ENCODE measurements at regions not wholly inside any gene's neighbourhood (a gene's known extent, or its start where the extent isn't known, plus 50 kb on each side); places are given as distances from the start of the nearest gene placed in this dataset.

DNA sequence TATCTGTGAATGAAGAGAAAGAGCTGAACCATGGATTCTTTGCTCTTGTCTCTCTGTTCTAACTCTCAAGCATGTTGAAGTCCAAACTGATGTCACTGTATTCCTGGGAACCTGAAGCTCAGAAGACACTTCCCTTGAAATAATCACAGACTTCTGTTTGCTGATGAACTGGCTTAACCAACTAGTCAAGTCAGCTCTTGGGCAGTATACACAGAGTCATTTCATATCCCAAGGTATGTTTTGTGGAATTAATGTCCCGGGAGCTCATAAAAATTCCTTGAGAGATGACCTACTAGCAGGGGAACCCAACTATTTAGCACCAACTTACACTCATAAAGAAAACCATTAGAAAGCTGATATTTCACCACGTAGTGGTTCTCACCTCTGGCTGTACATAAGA is 156.6 kb downstream of the NR4A2 start:
- Histone ChIP-seq H2BK20ac (ENCODE audit: low read length) (no peak overlapping the region), H3K4me2 (ENCODE audit: insufficient read depth in 1 of 2, low read depth in 2 of 2, low read length in 2 of 2) (no peak overlapping the region), H3K27ac (ENCODE audit: low read depth, low read length) (no peak overlapping the region), H2BK120ac (replicated peaks; ENCODE audit: low read depth, low read length) (no peak overlapping the region), H4K5ac (ENCODE audit: insufficient read length, low read depth, low read length) (no peak overlapping the region), H2BK5ac (ENCODE audit: low read depth, low read length) (no peak overlapping the region), H3K23me2 (ENCODE audit: low read depth, low read length) (no peaks in the 10 kb centered on the region), H3K4me3 (ENCODE audit: extremely low read depth in 1 of 4, insufficient read depth in 2 of 4, low read depth in 3 of 4, low read length in 4 of 4) (no peak overlapping the region), H2AFZ (ENCODE audit: low read length) (no peak overlapping the region), H3K18ac (ENCODE audit: extremely low read depth, low read length) (no peak overlapping the region), H2BK15ac (ENCODE audit: low read length) (no peak overlapping the region), H3K79me1 (ENCODE audit: low read depth, low read length) (no peaks in the 10 kb centered on the region; the same call in 1 of the 2 replicates), H3K4me1 (replicated peaks in 1 of 4; ENCODE audit: control insufficient read depth in 3 of 4, insufficient read depth in 4 of 4, low read length in 3 of 4) (no peaks in the 10 kb centered on the region), H3K4ac (replicated peaks; ENCODE audit: insufficient read length, low read depth, low read length) (no peak overlapping the region), H3K9ac (replicated peaks in 1 of 4; ENCODE audit: extremely low read depth in 1 of 4, low read depth in 3 of 4, low read length in 3 of 4) (no peak overlapping the region), H3K14ac (ENCODE audit: insufficient read length) (no peak overlapping the region), H4K8ac (ENCODE audit: extremely low read depth, insufficient read depth, low read length) (no peak overlapping the region), H3K23ac (ENCODE audit: insufficient read length) (no peak overlapping the region), H2AK5ac (ENCODE audit: low read depth, low read length) (no peak overlapping the region), H3K56ac (replicated peaks; ENCODE audit: insufficient read length, low read depth, low read length) (no peak overlapping the region), H4K20me1 (replicated peaks in 1 of 2; ENCODE audit: control insufficient read depth in 1 of 2, insufficient read depth in 2 of 2, low read length in 2 of 2) (no peaks in the 10 kb centered on the region), H3K79me2 (ENCODE audit: control insufficient read depth in 1 of 2, insufficient read depth in 2 of 2, low read length in 2 of 2) (no peaks in the 10 kb centered on the region), H3K9me3 (ENCODE audit: insufficient read depth in 2 of 2, low read depth in 1 of 2, low read length in 1 of 2) (no peaks in the 10 kb centered on the region), H3K27me3 (replicated peaks in 1 of 4; ENCODE audit: control insufficient read depth in 3 of 4, extremely low read depth in 1 of 4, insufficient read depth in 3 of 4, low read length in 3 of 4) (no peaks in the 10 kb centered on the region), H2BK12ac (ENCODE audit: low read depth, low read length) (no peak overlapping the region), H3K36me3 (ENCODE audit: control insufficient read depth in 2 of 4, insufficient read depth in 4 of 4, low read length in 3 of 4) (no peaks in the 10 kb centered on the region; a peak in 1 of 8 replicates), H4K91ac (replicated peaks; ENCODE audit: insufficient read length, low read length) (no peak overlapping the region)
- FAIRE-seq: no peak
- no peak for TF ChIP-seq PHF8 (conservative IDR thresholded peaks at IDR 0.05; ENCODE audit: low read depth, low read length)
- no peak for TF ChIP-seq CHD2 (IDR thresholded peaks at IDR 0.05; ENCODE audit: low read length)
- TF ChIP-seq, protein P1, sequence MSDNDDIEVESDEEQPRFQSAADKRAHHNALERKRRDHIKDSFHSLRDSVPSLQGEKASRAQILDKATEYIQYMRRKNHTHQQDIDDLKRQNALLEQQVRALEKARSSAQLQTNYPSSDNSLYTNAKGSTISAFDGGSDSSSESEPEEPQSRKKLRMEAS (IDR thresholded peaks at IDR 0.05): no peak
- no peak for TF ChIP-seq NANOG (IDR thresholded peaks at IDR 0.05; ENCODE audit: insufficient read depth, low read depth, low read length, poor library complexity, severe bottlenecking)
- ChIA-PET POLR2A (ENCODE audit: partially characterized antibody) (interaction anchor here (1.0 kb wide), 1 partner anchor 20 kb away, joined by 3 read pairs; no protein-coding TSS in a partner anchor), CTCF (ENCODE audit: partially characterized antibody) (interaction anchor here (1.3 to 1.5 kb wide), 2 partner anchors 10 to 20 kb away, joined by 3 to 4 read pairs; no protein-coding TSS in a partner anchor)
- no peak for DNase-seq (ENCODE audit: low read depth in 1 of 2, low spot score in 2 of 2)
- 93% methylated on average over 2 of the region's 2 CpGs; no CpG with 5 or more reads in 1 of the 2 experiments for WGBS, 2 experiments (ENCODE audit: extremely low coverage in 1 of 2, insufficient coverage in 1 of 2, insufficient read length in 1 of 2, insufficient replicate concordance in 2 of 2, low coverage in 1 of 2, low lambda C conversion rate in 2 of 2, missing lambda C conversion rate in 1 of 2)

Measured in H1 (cell line).